K562 (cell line): ENCODE measurements at regions not wholly inside any gene's neighbourhood (a gene's known extent, or its start where the extent isn't known, plus 50 kb on each side); places are given as distances from the start of the nearest gene placed in this dataset.

Experiments
- ATAC-seq: fragments of 200-7000 bp; cut with Tn5 transposase; 3 replicates; pipeline ENCODE4 v1.9.1; 2020; ENCODE audit warnings: moderate library complexity
- BruUV-seq: library from RNA; stranded (reverse); fragments of 400-500 nt; replicated peaks from 2 replicates; lab custom pipeline; 2021; lab: Mats Ljungman, UMichigan
- CTCF ChIA-PET: fragments of 300-600 bp; formaldehyde crosslinking; extraction: SDS; loops from one replicate; lab custom pipeline; 2021; ENCODE audit warnings: low intra/inter-chr PET ratio; lab: Yijun Ruan, JAX
- POLR2A ChIA-PET: fragments of 300-600, 350-650 bp; sonication (Branson Sonifier 250); formaldehyde crosslinking; extraction: SDS; loops from one replicate; lab custom pipeline; 2021; ENCODE audit warnings: antibody characterized with exemption, inconsistent platforms; lab: Yijun Ruan, JAX
- DNase-seq, 4 experiments: peaks; one replicate each; pipeline versions ENCODE4 v3.0.0 to v3.0.0-alpha.2; 2011 to 2018; ENCODE audit warnings: low spot score in 3 of 4, mixed read lengths in 3 of 4; ENCODE audit errors: extremely low read depth in 1 of 4
- FAIRE-seq: peaks from 2 replicates; lab custom pipeline; 2011; peaks lifted over from hg19 to GRCh38; lab: Jason Lieb, UNC
- H2AFZ ChIP-seq: 2 replicates; pipeline ENCODE4 v1.6.0; 2011; ENCODE audit warnings: low read depth, low read length, control low read depth, inconsistent platforms
- H3K27ac ChIP-seq: fragments of 200-600 bp; 3 replicates; pipeline ENCODE4 v1.8.0; 2011; ENCODE audit warnings: low read depth, mild to moderate bottlenecking, control low read depth, inconsistent platforms, low read length, moderate library complexity, mixed read lengths; ENCODE audit errors: extremely low read depth
- H3K27me3 ChIP-seq, 2 experiments: fragments of 300-600 bp in 1 of 2; 2 replicates in 1 of 2; 3 replicates in 1 of 2; pipeline versions ENCODE4 v1.6.0 to v1.8.0; 2011; ENCODE audit warnings: inconsistent platforms in 2 of 2, low read length in 2 of 2, mild to moderate bottlenecking in 1 of 2, mixed read lengths in 1 of 2, moderate library complexity in 1 of 2; ENCODE audit not compliant: control insufficient read depth in 2 of 2, insufficient read depth in 2 of 2
- H3K36me3 ChIP-seq: fragments of 300-600 bp; 3 replicates; pipeline ENCODE4 v1.8.0; 2011; ENCODE audit warnings: mild to moderate bottlenecking, low read length, inconsistent platforms; ENCODE audit not compliant: control insufficient read depth, insufficient read depth
- H3K4me1 ChIP-seq, 2 experiments: fragments of 200-600 bp in 1 of 2; replicated peaks in 1 of 2; 2 replicates in 1 of 2; 3 replicates in 1 of 2; pipeline versions ENCODE4 v1.5.1 to v1.8.0; 2011; ENCODE audit warnings: inconsistent platforms in 2 of 2, low read length in 2 of 2, mild to moderate bottlenecking in 1 of 2, mixed read lengths in 1 of 2, moderate library complexity in 1 of 2; ENCODE audit not compliant: control insufficient read depth in 2 of 2, insufficient read depth in 2 of 2
- H3K4me2 ChIP-seq: 2 replicates; pipeline ENCODE4 v1.6.1; 2011; ENCODE audit warnings: low read length, control low read depth, inconsistent platforms, mixed read lengths; ENCODE audit not compliant: insufficient read depth
- H3K4me3 ChIP-seq: fragments of 200-600 bp; sonication (generic), shearing (Covaris generic); 2 replicates; pipeline ENCODE4 v1.5.1; 2016; ENCODE audit warnings: control low read depth, inconsistent platforms
- H3K79me2 ChIP-seq: fragments of 200-600 bp; 3 replicates; pipeline ENCODE4 v1.8.0; 2011; ENCODE audit warnings: low read length, inconsistent platforms; ENCODE audit not compliant: control insufficient read depth, insufficient read depth
- H3K9ac ChIP-seq, 2 experiments: 2 replicates each; pipeline versions ENCODE4 v1.6.0 to v1.6.1; 2011; ENCODE audit warnings: low read depth in 2 of 2, low read length in 2 of 2, control low read depth in 1 of 2, inconsistent platforms in 1 of 2, mild to moderate bottlenecking in 1 of 2, mixed read lengths in 1 of 2; ENCODE audit not compliant: insufficient read depth in 1 of 2
- H3K9me1 ChIP-seq: one replicate; pipeline ENCODE4 v1.6.0; 2011; ENCODE audit warnings: inconsistent platforms, mild to moderate bottlenecking, low read length, moderate library complexity; ENCODE audit not compliant: control insufficient read depth, insufficient read depth
- H3K9me3 ChIP-seq: replicated peaks from 2 replicates; pipeline ENCODE4 v1.5.1; 2011; ENCODE audit warnings: low read depth, low read length, inconsistent platforms; ENCODE audit not compliant: control insufficient read depth, insufficient read depth
- H4K20me1 ChIP-seq: replicated peaks from 2 replicates; pipeline ENCODE4 v1.6.1; 2011; ENCODE audit warnings: low read length, inconsistent platforms, mixed read lengths; ENCODE audit not compliant: control insufficient read depth, insufficient read depth
- CEBPZ ChIP-seq: fragments of 150-350 bp; IDR thresholded peaks from 2 replicates; pipeline ENCODE4 v1.6.1; 2014; ENCODE audit warnings: low read depth, mild to moderate bottlenecking, low read length, borderline replicate concordance
- EP300 ChIP-seq: IDR thresholded peaks from 2 replicates; pipeline ENCODE4 v1.6.1; 2012; ENCODE audit warnings: low read length, improper control_type of control experiment
- FOXK2 ChIP-seq, 2 experiments: fragments of 450-650 bp; IDR thresholded peaks in 1 of 2; conservative IDR thresholded peaks in 1 of 2; 2 replicates each; pipeline ENCODE4 v1.6.1; 2016; ENCODE audit warnings: low read depth in 2 of 2, mild to moderate bottlenecking in 1 of 2
- GATA2 ChIP-seq: sonication (generic); formaldehyde crosslinking; IDR thresholded peaks from 2 replicates; pipeline ENCODE4 v1.4.0; 2020; ENCODE audit warnings: mild to moderate bottlenecking, missing genetic modification reagents
- HNRNPK ChIP-seq: fragments of 200-400 bp; formaldehyde crosslinking; IDR thresholded peaks from one replicate; pipeline ENCODE4 v1.6.1; 2018; ENCODE audit warnings: mild to moderate bottlenecking, low read depth, low read length; ENCODE audit not compliant: poor library complexity, severe bottlenecking
- RBM22 ChIP-seq: fragments of 200-400 bp; formaldehyde crosslinking; IDR thresholded peaks from 2 replicates; pipeline ENCODE4 v1.6.1; 2018; ENCODE audit warnings: low read length, low read depth; ENCODE audit not compliant: poor library complexity, severe bottlenecking
- SMAD4 ChIP-seq: fragments of 250-450 bp; sonication (Bioruptor Pico); conservative IDR thresholded peaks from 2 replicates; pipeline ENCODE4 v1.8.0; 2021; ENCODE audit warnings: inconsistent platforms, mild to moderate bottlenecking, moderate library complexity
- TCF15 ChIP-seq: fragments of 250-450 bp; sonication (Bioruptor Pico); IDR thresholded peaks from 2 replicates; pipeline ENCODE4 v1.8.0; 2022; ENCODE audit warnings: moderate library complexity, mild to moderate bottlenecking, inconsistent platforms
- ZNF76 ChIP-seq: fragments of 250-450 bp; sonication (Bioruptor Pico); IDR thresholded peaks from 2 replicates; pipeline ENCODE4 v1.4.0; 2020; ENCODE audit warnings: mild to moderate bottlenecking, moderate library complexity, borderline replicate concordance
- WGBS: fragments of 100-300 bp; shearing (Covaris generic); methylation state at CpG from one replicate; pipeline ENCODE4 v1.1.6; 2016; ENCODE audit warnings: low coverage, mixed read lengths; ENCODE audit not compliant: insufficient coverage; ENCODE audit errors: missing lambda C conversion rate; 5-methylcytosine and 5-hydroxymethylcytosine counted together
- in situ Hi-C: fragments of 300-500 bp; cut with MboI; formaldehyde crosslinking; loops from 4 replicates; pipeline ENCODE4 v1.15.0; 2018; ENCODE audit warnings: inconsistent platforms, mixed read lengths
- intact Hi-C: fragments of 100-400 bp; cut with micrococcal nuclease; formaldehyde crosslinking; loops from 2 replicates; pipeline ENCODE4 v1.14.2; 2022

GRCh38 chrX:30151964-30152363, 63.4 kb upstream of the MAGEB2 start:
- Histone ChIP-seq H3K9me3 (no peaks in the 10 kb centered on the region), H2AFZ (no peak overlapping the region), H3K4me2 (no peak overlapping the region), H3K36me3 (no peaks in the 10 kb centered on the region), H3K4me3 (no peak overlapping the region), H3K9ac (no peak overlapping the region), H3K27me3 (peaks cover 0 to 5% of the 10 kb centered on the region in 2 experiments; a peak in 1 of 5 replicates), H3K27ac (no peak overlapping the region), H3K9me1 (no peaks in the 10 kb centered on the region), H4K20me1 (no peaks in the 10 kb centered on the region), H3K4me1 (no peaks in the 10 kb centered on the region), H3K79me2 (no peaks in the 10 kb centered on the region)
- 0% methylated on average over 3 of the region's 3 CpGs for WGBS
- FAIRE-seq (no peak), ATAC-seq (no peak), DNase-seq (no peak)
- intact Hi-C loops (no loop called here), in situ Hi-C loops (no loop called here)
- BruUV-seq = no TSS peak
- ChIA-PET POLR2A (no interaction called here), CTCF (no interaction called here)
- TF ChIP-seq GATA2 (no peak), CEBPZ (no peak), FOXK2 (conservative IDR thresholded peaks at IDR 0.05 in 1 of 2, IDR thresholded peaks at IDR 0.05 in 1 of 2; ENCODE audit: low read depth in 2 of 2) (no peak), EP300 (no peak), SMAD4 (CRISPR knock-in tag) (no peak), HNRNPK (no peak), ZNF76 (CRISPR knock-in tag) (no peak), TCF15 (no peak), RBM22 (no peak)
